WTC11 (cell line): ENCODE measurements at regions not wholly inside any gene's neighbourhood (a gene's known extent, or its start where the extent isn't known, plus 50 kb on each side); places are given as distances from the start of the nearest gene placed in this dataset.

Experiments
- ATAC-seq: fragments of 200-7000 bp; cut with Tn5 transposase; 2 replicates; pipeline ENCODE4 v1.10.0; 2021; ENCODE audit warnings: mild to moderate bottlenecking, moderate library complexity
- CTCF ChIA-PET: fragments of 300-600 bp; sonication (Branson Sonifier 250); formaldehyde crosslinking; loops from one replicate; lab custom pipeline; 2021; ENCODE audit warnings: antibody characterized with exemption; lab: Charles Lee
- POLR2A ChIA-PET: fragments of 350-600 bp; sonication (Branson Sonifier 250); formaldehyde crosslinking; loops from one replicate; lab custom pipeline; 2021; ENCODE audit warnings: antibody characterized with exemption; lab: Charles Lee
- DNase-seq: peaks from one replicate; pipeline ENCODE4 v3.0.0; 2021; ENCODE audit warnings: low spot score
- H3K27ac Mint-ChIP-seq: 2 replicates; pipeline ENCODE4 v1.8.0; 2021; ENCODE audit warnings: mixed read lengths
- H3K27me3 Mint-ChIP-seq: 2 replicates; pipeline ENCODE4 v1.8.0; 2021; ENCODE audit warnings: low read depth, mild to moderate bottlenecking, moderate library complexity, mixed read lengths
- H3K36me3 Mint-ChIP-seq: 2 replicates; pipeline ENCODE4 v1.8.0; 2021; ENCODE audit warnings: mixed read lengths
- H3K4me1 Mint-ChIP-seq: 2 replicates; pipeline ENCODE4 v1.8.0; 2022; ENCODE audit warnings: mixed read lengths
- H3K4me3 Mint-ChIP-seq: 2 replicates; pipeline ENCODE4 v1.8.0; 2021; ENCODE audit warnings: mild to moderate bottlenecking, moderate library complexity, mixed read lengths
- H3K9me3 Mint-ChIP-seq: 2 replicates; pipeline ENCODE4 v1.8.0; 2021; ENCODE audit warnings: mixed read lengths
- E2F5 ChIP-seq: sonication (generic); formaldehyde crosslinking; IDR thresholded peaks from 2 replicates; pipeline ENCODE4 v1.8.1; 2022; ENCODE audit warnings: mild to moderate bottlenecking, moderate library complexity, missing genetic modification reagents
- GABPB1 ChIP-seq: sonication (generic); formaldehyde crosslinking; IDR thresholded peaks from 2 replicates; pipeline ENCODE4 v1.8.1; 2023; ENCODE audit warnings: mild to moderate bottlenecking, missing genetic modification reagents
- GTF2I ChIP-seq: fragments of 250-450 bp; sonication (Bioruptor Pico); conservative IDR thresholded peaks from 2 replicates; pipeline ENCODE4 v1.4.0; 2021; ENCODE audit warnings: mild to moderate bottlenecking
- NFE2L1 ChIP-seq: sonication (generic); formaldehyde crosslinking; IDR thresholded peaks from 2 replicates; pipeline ENCODE4 v1.8.1; 2023; ENCODE audit warnings: missing genetic modification reagents
- PRDM15 ChIP-seq: sonication (generic); formaldehyde crosslinking; IDR thresholded peaks from 2 replicates; pipeline ENCODE4 v1.8.0; 2022; ENCODE audit warnings: missing genetic modification reagents
- RORB ChIP-seq: fragments of 250-450 bp; sonication (Bioruptor Pico); IDR thresholded peaks from 2 replicates; pipeline ENCODE4 v1.9.0; 2021; ENCODE audit warnings: mild to moderate bottlenecking
- ZMAT4 ChIP-seq: fragments of 250-450 bp; sonication (Bioruptor Pico); IDR thresholded peaks from 2 replicates; pipeline ENCODE4 v1.9.0; 2021; ENCODE audit warnings: mild to moderate bottlenecking
- ZNF219 ChIP-seq: sonication (generic); formaldehyde crosslinking; IDR thresholded peaks from 2 replicates; pipeline ENCODE4 v1.8.0; 2023; ENCODE audit warnings: missing genetic modification reagents, mild to moderate bottlenecking, borderline replicate concordance
- ZNF263 ChIP-seq: sonication (generic); formaldehyde crosslinking; IDR thresholded peaks from 2 replicates; pipeline ENCODE4 v1.8.1; 2022; ENCODE audit warnings: low read depth, mild to moderate bottlenecking, moderate library complexity, missing genetic modification reagents
- ZNF423 ChIP-seq: fragments of 250-450 bp; sonication (Bioruptor Pico); IDR thresholded peaks from 2 replicates; pipeline ENCODE4 v2.1.2; 2022; ENCODE audit warnings: mild to moderate bottlenecking, moderate library complexity

GRCh38 chr11:93073026-93073425 is 103.6 kb downstream of the MTNR1B start (continued):
- TF ChIP-seq ZNF263 (CRISPR knock-in tag): no peak
- TF ChIP-seq PRDM15: no peak
- no peak for TF ChIP-seq ZNF423 (CRISPR knock-in tag)
- TF ChIP-seq ZNF219 (CRISPR knock-in tag): no peak
- no peak for TF ChIP-seq E2F5 (CRISPR knock-in tag)

GRCh38 chr11:93073508-93074280 is 104.2 kb downstream of the MTNR1B start:
- TF ChIP-seq NFE2L1: no peak
- no peak for TF ChIP-seq PRDM15
- no peak for TF ChIP-seq RORB (CRISPR knock-in tag)
- peak; percentile 93; the same call in 1 of the 2 replicates for TF ChIP-seq GTF2I (CRISPR knock-in tag)
- TF ChIP-seq GABPB1 (CRISPR knock-in tag): no peak
- DNase-seq (no peak), ATAC-seq (peak; percentile 13)
- Mint-ChIP-seq H3K36me3 (no peaks in the 10 kb centered on the region; the same call in 1 of the 2 replicates), H3K27me3 (peaks cover 5% of the 10 kb centered on the region; the same call in 1 of the 2 replicates), H3K4me1 (peaks cover 59% of the 10 kb centered on the region), H3K27ac (peak overlapping the region; percentile 95), H3K9me3 (peaks cover 19% of the 10 kb centered on the region), H3K4me3 (peak overlapping the region; percentile 17)
- ChIA-PET CTCF (interaction anchor here (1.1 kb wide), 1 partner anchor 39 kb away, joined by 3 read pairs; no protein-coding TSS in a partner anchor), POLR2A (no interaction called here)

- Mint-ChIP-seq H3K4me1 (peaks cover 52% of the 10 kb centered on the region), H3K4me3 (no peak overlapping the region), H3K36me3 (no peaks in the 10 kb centered on the region; the same call in 1 of the 2 replicates), H3K9me3 (peaks cover 19% of the 10 kb centered on the region), H3K27ac (peak overlapping the region; percentile 95), H3K27me3 (peaks cover 5% of the 10 kb centered on the region; the same call in 1 of the 2 replicates)
- DNase-seq (no peak), ATAC-seq (no peak)
- ChIA-PET CTCF (interaction anchor here (1.1 kb wide), 1 partner anchor 38 kb away, joined by 3 read pairs; no protein-coding TSS in a partner anchor), POLR2A (no interaction called here)
- no peak for TF ChIP-seq ZMAT4 (CRISPR knock-in tag)
Measured at GRCh38 chr11:93074352-93074751, 104.9 kb downstream of the MTNR1B start.
